Urothelium cell line (cell line): ENCODE measurements at regions not wholly inside any gene's neighbourhood (a gene's known extent, or its start where the extent isn't known, plus 50 kb on each side); places are given as distances from the start of the nearest gene placed in this dataset.
"Not testable (repeated sequence)": the region's sequence is repeated elsewhere in the genome, so short reads cannot be mapped to it uniquely, and the experiment has no call there.

Experiments
- DNase-seq: peaks from one replicate; pipeline ENCODE4 v3.0.0; 2011; ENCODE audit warnings: low spot score, mixed read lengths
- FAIRE-seq: peaks from 2 replicates; lab custom pipeline; 2011; peaks lifted over from hg19 to GRCh38; lab: Jason Lieb, UNC

- not testable (repeated sequence) for FAIRE-seq
Measured at GRCh38 chr7:149930374-149931068, 56.8 kb downstream of the ATP6V0E2 start.

GRCh38 chr7:149933776-149934175 is 60.0 kb downstream of the ATP6V0E2 start:
- not testable (repeated sequence) for FAIRE-seq, DNase-seq

More at GRCh38 chr7:149930374-149931068, 56.8 kb downstream of the ATP6V0E2 start:
- DNase-seq: not testable (repeated sequence)

GRCh38 chr7:149947346-149947745 is 73.6 kb downstream of the ATP6V0E2 start:
- not testable (repeated sequence) for DNase-seq, FAIRE-seq

GRCh38 chr7:149948444-149948843 is 74.7 kb downstream of the ATP6V0E2 start:
- not testable (repeated sequence) for FAIRE-seq, DNase-seq

- FAIRE-seq, DNase-seq: not testable (repeated sequence)
Measured at GRCh38 chr7:149949863-149950577, 76.3 kb downstream of the ATP6V0E2 start.

GRCh38 chr7:149950578-149950924 is 76.8 kb downstream of the ATP6V0E2 start:
- DNase-seq, FAIRE-seq: not testable (repeated sequence)

- FAIRE-seq, DNase-seq: not testable (repeated sequence)
Measured at GRCh38 chr7:149951579-149951978, 77.8 kb downstream of the ATP6V0E2 start.

- not testable (repeated sequence) for FAIRE-seq, DNase-seq
Measured at GRCh38 chr7:149958880-149959279, 85.1 kb downstream of the ATP6V0E2 start.

- not testable (repeated sequence) for FAIRE-seq
Measured at GRCh38 chr7:149960863-149961262, 87.1 kb downstream of the ATP6V0E2 start.

GRCh38 chr7:149961878-149962277 is 88.1 kb downstream of the ATP6V0E2 start:
- FAIRE-seq: not testable (repeated sequence)

More at GRCh38 chr7:149960863-149961262, 87.1 kb downstream of the ATP6V0E2 start:
- not testable (repeated sequence) for DNase-seq

GRCh38 chr7:149962685-149963319 is 89.0 kb downstream of the ATP6V0E2 start:
- peak; percentile 2 for DNase-seq
- not testable (repeated sequence) for FAIRE-seq

More at GRCh38 chr7:149961878-149962277, 88.1 kb downstream of the ATP6V0E2 start:
- DNase-seq: not testable (repeated sequence)

- DNase-seq, FAIRE-seq: not testable (repeated sequence)
Measured at GRCh38 chr7:149963985-149964384, 90.2 kb downstream of the ATP6V0E2 start.

- not testable (repeated sequence) for FAIRE-seq, DNase-seq
Measured at GRCh38 chr7:149966444-149966843, 92.7 kb downstream of the ATP6V0E2 start.

GRCh38 chr7:149972977-149973376 is 99.2 kb downstream of the ATP6V0E2 start:
- not testable (repeated sequence) for FAIRE-seq, DNase-seq

GRCh38 chr7:149973681-149974080 is 99.9 kb downstream of the ATP6V0E2 start:
- FAIRE-seq, DNase-seq: not testable (repeated sequence)

- not testable (repeated sequence) for DNase-seq, FAIRE-seq
Measured at GRCh38 chr7:149975608-149976007, 101.8 kb downstream of the ATP6V0E2 start.

GRCh38 chr7:149978537-149978936 is 104.8 kb downstream of the ATP6V0E2 start:
- FAIRE-seq, DNase-seq: not testable (repeated sequence)

GRCh38 chr7:149978944-149979343 is 105.2 kb downstream of the ATP6V0E2 start:
- not testable (repeated sequence) for DNase-seq, FAIRE-seq

- not testable (repeated sequence) for DNase-seq, FAIRE-seq
Measured at GRCh38 chr7:149982537-149983112, 108.9 kb downstream of the ATP6V0E2 start.

GRCh38 chr7:149986866-149987265 is 113.1 kb downstream of the ATP6V0E2 start:
- DNase-seq, FAIRE-seq: not testable (repeated sequence)
